Upper lobe of left lung (tissue), 4 donors: ENCODE measurements at regions not wholly inside any gene's neighbourhood (a gene's known extent, or its start where the extent isn't known, plus 50 kb on each side); places are given as distances from the start of the nearest gene placed in this dataset.

Source experiments
- CTCF ChIP-seq, 6 experiments: fragments of 450-650 bp in 4 of 6; fragments of 200-600 bp in 2 of 6; sonication (generic) in 2 of 6; IDR thresholded peaks; one replicate each; pipeline ENCODE4 v1.5.1; 2016 to 2019; ENCODE audit warnings: antibody characterized with exemption in 6 of 6
- POLR2A ChIP-seq, 4 donors: fragments of 450-650 bp; IDR thresholded peaks; one replicate each; pipeline ENCODE4 v1.5.1; 2016 to 2017; ENCODE audit warnings: antibody characterized with exemption in 4 of 4, mild to moderate bottlenecking in 2 of 4
- POLR2AphosphoS5 ChIP-seq, 2 donors: sonication (generic); formaldehyde crosslinking; IDR thresholded peaks; one replicate each; pipeline ENCODE4 v1.5.1; 2017; ENCODE audit warnings: antibody characterized with exemption in 2 of 2

- TF ChIP-seq POLR2A (IDR thresholded peaks at IDR 0.05) (no peak), CTCF (IDR thresholded peaks at IDR 0.05) (no peak), POLR2AphosphoS5 (IDR thresholded peaks at IDR 0.05) (no peak)
Observed at GRCh38 chr6:103799971-103800670, 1059.6 kb downstream of the HACE1 start.
